ENCODE measurements at regions not wholly inside any gene's neighbourhood (a gene's known extent, or its start where the extent isn't known, plus 50 kb on each side); places are given as distances from the start of the nearest gene placed in this dataset.
A peak's percentile ranks its signal among the peaks of the same experiment; 100 is the strongest.

DNA sequence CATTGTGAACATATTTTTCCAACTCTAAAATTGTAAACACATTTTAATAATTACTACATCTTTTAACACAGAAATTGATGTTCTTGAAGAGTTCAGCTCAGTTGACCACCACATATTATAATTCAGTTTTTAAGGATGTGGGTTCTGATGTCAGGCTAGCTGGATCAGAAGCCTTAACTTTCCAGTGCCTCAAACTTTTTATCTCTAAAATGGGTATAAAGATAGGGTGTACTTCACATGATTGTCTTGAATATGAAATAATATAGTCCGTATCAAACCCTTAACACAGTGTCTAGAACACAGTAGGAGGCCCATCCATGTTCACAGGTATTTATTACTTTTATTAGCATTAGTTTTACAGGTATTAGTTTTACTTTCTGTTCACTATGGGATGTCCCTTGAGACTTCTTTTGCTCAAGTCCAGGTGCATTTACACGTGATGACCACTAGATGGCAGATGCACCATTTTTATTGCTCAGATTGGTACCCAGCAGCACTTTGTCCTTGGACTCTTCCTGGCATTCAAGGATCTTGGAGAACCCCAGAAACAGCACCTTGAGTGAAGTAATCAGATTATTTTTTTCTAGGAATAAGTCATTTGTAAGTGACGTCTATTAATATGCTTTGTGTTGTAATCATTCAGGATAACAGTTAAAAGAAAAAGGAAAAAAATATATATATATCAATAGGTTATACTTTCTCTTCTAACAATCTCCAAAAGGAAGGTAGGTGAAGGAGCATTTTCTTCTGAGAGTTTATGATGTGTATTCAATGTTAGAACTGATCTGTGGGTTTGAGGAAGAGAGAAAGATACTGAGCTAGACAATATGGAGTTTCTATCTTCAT is 580.2 kb downstream of the ETNK1 start:
- TF ChIP-seq, protein P1, sequence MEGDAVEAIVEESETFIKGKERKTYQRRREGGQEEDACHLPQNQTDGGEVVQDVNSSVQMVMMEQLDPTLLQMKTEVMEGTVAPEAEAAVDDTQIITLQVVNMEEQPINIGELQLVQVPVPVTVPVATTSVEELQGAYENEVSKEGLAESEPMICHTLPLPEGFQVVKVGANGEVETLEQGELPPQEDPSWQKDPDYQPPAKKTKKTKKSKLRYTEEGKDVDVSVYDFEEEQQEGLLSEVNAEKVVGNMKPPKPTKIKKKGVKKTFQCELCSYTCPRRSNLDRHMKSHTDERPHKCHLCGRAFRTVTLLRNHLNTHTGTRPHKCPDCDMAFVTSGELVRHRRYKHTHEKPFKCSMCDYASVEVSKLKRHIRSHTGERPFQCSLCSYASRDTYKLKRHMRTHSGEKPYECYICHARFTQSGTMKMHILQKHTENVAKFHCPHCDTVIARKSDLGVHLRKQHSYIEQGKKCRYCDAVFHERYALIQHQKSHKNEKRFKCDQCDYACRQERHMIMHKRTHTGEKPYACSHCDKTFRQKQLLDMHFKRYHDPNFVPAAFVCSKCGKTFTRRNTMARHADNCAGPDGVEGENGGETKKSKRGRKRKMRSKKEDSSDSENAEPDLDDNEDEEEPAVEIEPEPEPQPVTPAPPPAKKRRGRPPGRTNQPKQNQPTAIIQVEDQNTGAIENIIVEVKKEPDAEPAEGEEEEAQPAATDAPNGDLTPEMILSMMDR (IDR thresholded peaks at IDR 0.05; ENCODE audit: insufficient read depth, low read depth, low read length): peak; percentile 84
- peak; percentile 67 for DNase-seq (ENCODE audit: low read depth)

DNA sequence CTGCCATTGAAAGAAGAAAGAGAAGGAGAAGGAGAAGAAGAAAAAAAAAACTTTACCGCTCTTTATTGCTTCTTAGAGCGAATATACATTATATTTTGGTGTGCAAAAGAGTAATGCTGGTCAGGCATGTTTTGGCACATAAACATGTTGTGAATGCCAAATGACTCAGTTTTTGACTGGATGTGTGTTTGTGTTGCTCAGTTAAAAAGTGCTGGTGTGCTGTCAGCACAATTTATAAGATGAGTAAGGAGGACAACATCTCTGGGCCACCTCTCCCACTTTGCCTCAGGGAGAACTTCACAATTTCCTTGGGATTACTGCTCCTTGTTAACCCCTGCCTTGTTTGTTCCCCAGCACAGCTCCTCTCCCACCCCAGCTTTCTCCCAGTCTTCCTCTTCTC is 584.8 kb downstream of the ETNK1 start:
- TF ChIP-seq, protein P1 (IDR thresholded peaks at IDR 0.05; ENCODE audit: insufficient read depth, low read depth, low read length): no peak
- no peak for DNase-seq (ENCODE audit: low read depth)
- H3K4me3 ChIP-seq (ENCODE audit: low read depth, low read length): no peak overlapping the region

More for the DNA sequence above, 580.2 kb downstream of the ETNK1 start:
- H3K4me3 ChIP-seq (ENCODE audit: low read depth, low read length): no peak overlapping the region

DNA sequence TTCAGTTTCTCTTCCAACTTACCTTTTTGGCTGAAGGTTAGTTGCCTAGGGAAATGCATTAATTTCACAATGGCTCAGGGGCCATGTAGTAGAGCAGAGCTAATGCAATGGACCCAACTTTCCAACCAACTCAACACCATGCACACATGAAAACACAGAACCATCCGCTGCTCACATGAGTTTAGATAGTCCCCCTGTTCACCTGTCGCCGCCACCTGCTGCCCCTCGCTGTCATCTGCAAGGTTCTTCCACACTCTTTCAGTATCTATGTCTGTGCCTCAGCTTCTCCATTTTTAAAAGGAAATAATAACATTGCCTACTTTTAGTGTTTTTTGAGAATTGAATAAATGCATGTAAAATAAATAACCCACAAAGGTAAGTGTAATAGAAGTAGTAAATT is 585.6 kb downstream of the ETNK1 start:
- TF ChIP-seq, protein P1 (IDR thresholded peaks at IDR 0.05; ENCODE audit: insufficient read depth, low read depth, low read length): no peak
- no peak for DNase-seq (ENCODE audit: low read depth)
- H3K4me3 ChIP-seq (ENCODE audit: low read depth, low read length): no peak overlapping the region

DNA sequence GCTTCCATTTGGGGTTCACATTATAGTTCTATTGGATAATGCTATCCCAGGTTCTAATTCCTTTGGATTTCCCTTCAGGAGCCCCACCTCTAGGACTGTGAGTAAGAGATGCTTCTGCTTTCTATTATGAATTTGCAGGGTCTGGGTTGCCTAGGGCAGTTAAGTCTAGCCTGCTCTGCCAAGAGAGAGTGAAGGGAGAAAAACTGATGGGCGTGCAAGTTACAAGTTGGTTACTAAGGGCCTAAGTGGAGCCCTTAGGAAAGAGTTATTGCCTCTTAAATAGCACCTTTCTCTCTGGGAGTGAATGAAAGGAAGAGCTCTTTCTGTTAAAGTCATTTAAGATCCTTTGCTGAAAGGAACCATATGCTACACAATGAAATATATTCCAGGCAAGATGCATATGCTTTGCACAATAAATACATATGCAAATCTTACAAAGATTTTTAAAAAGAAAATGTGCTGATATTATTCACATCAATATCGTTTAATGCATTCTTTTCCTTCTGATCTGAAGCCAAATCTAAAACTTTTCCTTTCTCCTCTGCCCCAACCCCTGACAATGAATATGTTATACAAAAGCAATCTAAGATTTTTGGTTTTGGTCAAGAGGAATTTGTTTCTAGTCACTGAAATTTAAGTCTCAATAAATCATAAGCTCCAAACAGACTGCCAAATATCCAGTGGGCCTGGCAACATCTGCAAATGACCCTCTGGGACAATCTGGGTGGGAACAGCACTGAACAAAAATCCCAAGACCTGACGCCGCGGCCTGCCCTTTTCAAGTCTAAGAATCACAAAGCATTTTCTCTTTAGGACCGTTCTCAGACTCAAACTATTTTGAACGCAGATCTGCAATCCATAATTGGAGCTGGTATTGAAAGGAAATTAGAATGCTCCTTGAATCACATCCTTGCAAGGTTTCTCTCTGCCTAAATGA is 586.7 kb downstream of the ETNK1 start:
- H3K4me3 ChIP-seq (ENCODE audit: low read depth, low read length): no peak overlapping the region
- TF ChIP-seq, protein P1 (IDR thresholded peaks at IDR 0.05; ENCODE audit: insufficient read depth, low read depth, low read length): no peak
- no peak for DNase-seq (ENCODE audit: low read depth)

DNA sequence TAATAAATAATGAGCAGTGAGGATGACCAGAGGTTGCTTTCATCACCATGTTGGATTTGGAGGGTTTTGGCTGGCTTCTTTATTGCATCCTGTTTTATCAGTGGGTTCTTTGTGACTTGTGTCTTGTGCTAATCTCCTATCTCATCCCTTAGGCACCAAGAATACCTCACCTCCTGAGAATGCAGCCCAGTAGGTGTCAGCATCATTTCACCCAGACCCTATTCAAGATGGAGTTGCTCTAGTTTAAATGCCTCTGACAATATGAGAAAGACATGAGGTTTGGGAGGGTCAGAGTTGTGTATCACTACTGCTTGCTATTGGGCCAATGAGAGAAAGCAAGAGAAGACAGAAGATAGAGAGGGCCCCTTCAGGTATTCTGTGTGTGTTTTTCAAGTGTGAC is 592.2 kb downstream of the ETNK1 start:
- TF ChIP-seq, protein P1 (IDR thresholded peaks at IDR 0.05; ENCODE audit: insufficient read depth, low read depth, low read length): no peak
- H3K4me3 ChIP-seq (ENCODE audit: low read depth, low read length): no peak overlapping the region
- DNase-seq (ENCODE audit: low read depth): no peak

DNA sequence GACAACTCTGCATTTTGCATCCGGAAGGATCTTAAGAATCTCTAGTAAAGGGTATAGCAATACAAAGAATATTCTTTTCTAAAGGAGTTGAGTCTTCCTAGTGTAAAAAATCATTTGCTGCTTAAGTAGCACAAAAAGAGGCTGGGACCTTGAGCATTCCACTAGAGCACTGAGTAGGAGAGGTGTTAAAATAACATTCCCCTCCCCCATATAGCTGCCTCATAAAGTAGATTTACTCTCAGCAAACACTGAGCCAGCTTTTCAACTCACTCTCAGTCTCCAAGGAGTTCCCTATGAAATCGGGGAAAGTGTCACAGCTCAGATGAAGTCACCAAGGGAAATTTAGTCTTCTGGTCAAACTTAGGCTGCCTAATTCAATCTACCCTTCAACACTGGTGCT is 592.7 kb downstream of the ETNK1 start:
- TF ChIP-seq, protein P1 (IDR thresholded peaks at IDR 0.05; ENCODE audit: insufficient read depth, low read depth, low read length): no peak
- DNase-seq (ENCODE audit: low read depth): no peak
- no peak overlapping the region for H3K4me3 ChIP-seq (ENCODE audit: low read depth, low read length)

All from fibroblast of villous mesenchyme (primary cell).